Dermis microvascular lymphatic vessel endothelial cell (primary cell): ENCODE measurements at regions not wholly inside any gene's neighbourhood (a gene's known extent, or its start where the extent isn't known, plus 50 kb on each side); places are given as distances from the start of the nearest gene placed in this dataset.

Source experiments
- DNase-seq, 2 donors: peaks; one replicate each; pipeline versions ENCODE4 v3.0.0 to v3.0.0-alpha.2; 2010; ENCODE audit warnings: low read depth in 2 of 2

DNA sequence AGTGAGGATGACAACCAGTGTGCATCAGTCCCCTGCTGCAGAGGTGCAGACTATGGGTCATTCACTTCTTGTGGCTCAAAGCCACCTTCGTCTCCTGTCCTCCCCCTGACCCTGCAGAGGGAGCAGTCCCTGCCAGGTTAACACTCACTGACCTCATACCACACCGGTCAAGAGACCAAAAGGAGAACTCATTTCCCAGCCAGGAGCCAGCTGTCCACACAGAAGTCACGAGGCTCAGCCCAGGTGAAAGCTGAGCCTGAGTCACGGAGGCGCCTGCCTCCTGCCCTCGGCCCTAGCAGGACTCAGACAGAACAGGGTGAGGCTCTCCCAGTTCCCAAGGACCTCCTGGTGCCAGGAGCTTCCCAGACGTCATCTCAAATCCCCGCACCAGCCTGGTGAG lies 103.7 kb downstream of the MN1 start:
- no peak for DNase-seq
